OCI-LY7 (cell line): ENCODE measurements at regions not wholly inside any gene's neighbourhood (a gene's known extent, or its start where the extent isn't known, plus 50 kb on each side); places are given as distances from the start of the nearest gene placed in this dataset.

Experiments used
- BruUV-seq: library from RNA; stranded (reverse); fragments of 400-500 nt; replicated peaks from 2 replicates; lab custom pipeline; 2021; lab: Mats Ljungman, UMichigan
- CTCF ChIA-PET: fragments of 300-600 bp; sonication (Branson Sonifier 250); formaldehyde crosslinking; loops from one replicate; lab custom pipeline; 2022; ENCODE audit warnings: antibody characterized with exemption; ENCODE audit not compliant: unreplicated experiment; lab: Charles Lee
- POLR2A ChIA-PET: fragments of 300-600 bp; sonication (Branson Sonifier 250); formaldehyde crosslinking; loops from one replicate; lab custom pipeline; 2022; ENCODE audit warnings: antibody characterized with exemption; lab: Charles Lee
- DNase-seq: peaks from one replicate; pipeline ENCODE4 v3.0.0-alpha.2; 2015; ENCODE audit warnings: low spot score
- H2AFZ ChIP-seq: fragments of 200-600 bp; sonication (generic), shearing (Covaris generic); 2 replicates; pipeline ENCODE4 v1.6.1; 2014; ENCODE audit warnings: mild to moderate bottlenecking, antibody characterized with exemption, low read length, moderate library complexity
- H3K27ac ChIP-seq: fragments of 200-600 bp; sonication (generic); 2 replicates; pipeline ENCODE4 v1.5.1; 2014; ENCODE audit warnings: mixed run types, low read depth, mild to moderate bottlenecking, moderate library complexity, low read length, inconsistent platforms; ENCODE audit not compliant: poor library complexity, severe bottlenecking
- H3K36me3 ChIP-seq: fragments of 200-600 bp; sonication (generic); 2 replicates; pipeline ENCODE4 v1.6.1; 2014; ENCODE audit warnings: mild to moderate bottlenecking, antibody characterized with exemption, low read length, moderate library complexity, mixed read lengths; ENCODE audit not compliant: insufficient read depth
- H3K4me1 ChIP-seq: fragments of 200-600 bp; sonication (generic); 2 replicates; pipeline ENCODE4 v1.5.1; 2014; ENCODE audit warnings: mild to moderate bottlenecking, low read length; ENCODE audit not compliant: insufficient read depth, poor library complexity, severe bottlenecking
- H3K4me2 ChIP-seq: fragments of 200-600 bp; sonication (generic); 2 replicates; pipeline ENCODE4 v1.6.1; 2014; ENCODE audit warnings: mild to moderate bottlenecking, low read length
- H3K4me3 ChIP-seq: fragments of 200-600 bp; sonication (generic); 2 replicates; pipeline ENCODE4 v1.5.1; 2014; ENCODE audit warnings: mild to moderate bottlenecking, low read depth, low read length; ENCODE audit not compliant: poor library complexity, severe bottlenecking
- H3K79me2 ChIP-seq: fragments of 200-600 bp; sonication (generic); 2 replicates; pipeline ENCODE4 v1.6.1; 2016; ENCODE audit warnings: low read depth, mild to moderate bottlenecking, low read length, moderate library complexity, mixed read lengths; ENCODE audit not compliant: insufficient read depth
- H3K9me2 ChIP-seq: fragments of 200-600 bp; sonication (generic); 2 replicates; pipeline ENCODE4 v1.6.1; 2016; ENCODE audit warnings: mild to moderate bottlenecking, low read length, mixed read lengths; ENCODE audit not compliant: insufficient read depth
- H3K9me3 ChIP-seq: fragments of 200-600 bp; sonication (generic); 2 replicates; pipeline ENCODE4 v1.6.1; 2014; ENCODE audit warnings: mild to moderate bottlenecking, mixed run types, low read length, mixed read lengths
- H4K20me1 ChIP-seq: fragments of 200-600 bp; sonication (generic); 2 replicates; pipeline ENCODE4 v1.6.1; 2014; ENCODE audit warnings: mild to moderate bottlenecking, antibody characterized with exemption, low read length, moderate library complexity, mixed read lengths; ENCODE audit not compliant: insufficient read depth
- CTCF ChIP-seq: fragments of 200-600 bp; sonication (generic); conservative IDR thresholded peaks from 2 replicates; pipeline ENCODE4 v1.5.1; 2014; ENCODE audit warnings: mild to moderate bottlenecking, antibody characterized with exemption, low read length, moderate library complexity, mixed read lengths
- EZH2phosphoT487 ChIP-seq: fragments of 200-600 bp; sonication (generic); IDR thresholded peaks from 2 replicates; pipeline ENCODE4 v1.6.1; 2018; ENCODE audit warnings: low read depth, borderline replicate concordance, mild to moderate bottlenecking, mixed run types, antibody characterized with exemption, low read length, moderate library complexity, mixed read lengths
- intact Hi-C: fragments of 100-400 bp; cut with micrococcal nuclease; formaldehyde crosslinking; loops from one replicate; pipeline ENCODE4 v1.10.0; 2022; ENCODE audit not compliant: unreplicated experiment

GRCh38 chr11:29483831-29484230 is 533.0 kb downstream of the KCNA4 start:
- H3K79me2 ChIP-seq, result no peaks in the 10 kb centered on the region
- H2AFZ ChIP-seq, result no peak overlapping the region
- H3K27ac ChIP-seq, result no peak overlapping the region
- CTCF ChIA-PET, result no interaction called here
- no peak overlapping the region for H3K4me2 ChIP-seq
- DNase-seq, result no peak
- TF ChIP-seq EZH2phosphoT487, result no peak
- TF ChIP-seq CTCF, result no peak
- intact Hi-C loops, result no loop called here
- H3K4me3 ChIP-seq, result no peak overlapping the region
- no peaks in the 10 kb centered on the region for H3K9me3 ChIP-seq
- H3K4me1 ChIP-seq, result no peaks in the 10 kb centered on the region
- POLR2A ChIA-PET, result no interaction called here
- BruUV-seq, result no TSS peak
- no peaks in the 10 kb centered on the region for H3K36me3 ChIP-seq
- H4K20me1 ChIP-seq, result no peaks in the 10 kb centered on the region
- no peaks in the 10 kb centered on the region for H3K9me2 ChIP-seq

- no peak overlapping the region for H3K4me2 ChIP-seq
- H3K36me3 ChIP-seq, result no peaks in the 10 kb centered on the region
- POLR2A ChIA-PET, result no interaction called here
- no peak overlapping the region for H3K4me3 ChIP-seq
- no peaks in the 10 kb centered on the region for H3K79me2 ChIP-seq
- no peaks in the 10 kb centered on the region for H3K9me2 ChIP-seq
- CTCF ChIA-PET, result no interaction called here
- TF ChIP-seq EZH2phosphoT487, result no peak
- no peak for TF ChIP-seq CTCF
- no peaks in the 10 kb centered on the region for H4K20me1 ChIP-seq
- no peak for DNase-seq
- H3K4me1 ChIP-seq, result no peaks in the 10 kb centered on the region
- intact Hi-C loops, result no loop called here
- H3K27ac ChIP-seq, result no peak overlapping the region
- H2AFZ ChIP-seq, result no peak overlapping the region
- no TSS peak for BruUV-seq
- no peaks in the 10 kb centered on the region for H3K9me3 ChIP-seq
Measured at GRCh38 chr11:29482510-29482909, 534.3 kb downstream of the KCNA4 start.

GRCh38 chr11:29481738-29482137 is 535.1 kb downstream of the KCNA4 start:
- CTCF ChIA-PET, result no interaction called here

More at GRCh38 chr11:29481738-29482137, 535.1 kb downstream of the KCNA4 start:
- Histone ChIP-seq H3K36me3 (no peaks in the 10 kb centered on the region), H3K79me2 (no peaks in the 10 kb centered on the region), H2AFZ (no peak overlapping the region), H3K27ac (no peak overlapping the region), H3K4me3 (no peak overlapping the region), H3K4me1 (no peaks in the 10 kb centered on the region), H3K9me2 (no peaks in the 10 kb centered on the region), H3K9me3 (no peaks in the 10 kb centered on the region), H3K4me2 (no peak overlapping the region), H4K20me1 (no peaks in the 10 kb centered on the region)
- no TSS peak for BruUV-seq
- POLR2A ChIA-PET, result no interaction called here
- DNase-seq, result no peak
- intact Hi-C loops, result no loop called here
- TF ChIP-seq EZH2phosphoT487 (no peak), CTCF (no peak)
